NCI-H146 treated with DMSO at 0.1 percent for 48 hours (cell line): ENCODE measurements at regions not wholly inside any gene's neighbourhood (a gene's known extent, or its start where the extent isn't known, plus 50 kb on each side); places are given as distances from the start of the nearest gene placed in this dataset.
"Not testable (repeated sequence)": the region's sequence is repeated elsewhere in the genome, so short reads cannot be mapped to it uniquely, and the experiment has no call there.

Experiments
- DNase-seq: peaks from one replicate; lab custom pipeline; 2025; ENCODE audit not compliant: unreplicated experiment; lab: John Stamatoyannopoulos, UW

DNA sequence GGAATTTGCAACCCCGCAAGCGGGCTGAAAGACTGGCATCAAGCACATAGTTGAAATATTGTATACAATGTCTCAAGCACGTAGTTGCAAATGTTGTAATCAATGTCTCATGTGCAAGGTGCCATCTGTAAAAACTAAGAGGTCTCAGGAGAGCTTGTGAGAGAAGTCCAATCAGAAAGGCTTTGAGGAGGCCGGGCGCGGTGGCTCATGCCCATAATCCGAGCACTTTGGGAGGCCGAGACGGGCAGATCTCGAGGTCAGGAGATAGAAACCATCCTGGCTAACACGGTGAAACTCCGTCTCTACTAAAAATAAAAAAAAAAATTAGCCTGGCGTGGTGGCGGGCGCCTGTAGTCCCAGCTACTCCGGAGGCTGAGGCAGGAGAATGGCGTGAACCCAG, 1414.7 kb downstream of the BRD1 start:
- not testable (repeated sequence) for DNase-seq

DNA sequence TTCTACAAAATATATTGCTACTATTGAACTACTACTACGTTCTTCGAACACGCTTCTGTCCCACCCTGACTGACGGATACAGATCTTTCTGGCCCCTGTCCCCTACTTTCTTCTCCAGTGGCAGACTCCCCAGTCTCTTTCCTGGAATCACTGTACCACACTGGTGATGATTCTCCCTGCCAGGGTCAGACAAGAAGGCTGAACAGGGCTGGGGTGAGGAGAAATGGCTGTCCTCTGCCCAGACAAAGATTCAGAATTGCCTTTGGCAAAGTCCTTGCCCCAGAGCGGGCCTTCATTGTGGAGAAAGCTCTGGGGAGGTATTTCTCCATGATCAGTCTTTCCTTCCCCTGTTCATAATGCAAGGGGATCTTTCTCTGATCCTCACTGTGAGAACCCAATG, 1417.1 kb downstream of the BRD1 start:
- DNase-seq = no peak

DNA sequence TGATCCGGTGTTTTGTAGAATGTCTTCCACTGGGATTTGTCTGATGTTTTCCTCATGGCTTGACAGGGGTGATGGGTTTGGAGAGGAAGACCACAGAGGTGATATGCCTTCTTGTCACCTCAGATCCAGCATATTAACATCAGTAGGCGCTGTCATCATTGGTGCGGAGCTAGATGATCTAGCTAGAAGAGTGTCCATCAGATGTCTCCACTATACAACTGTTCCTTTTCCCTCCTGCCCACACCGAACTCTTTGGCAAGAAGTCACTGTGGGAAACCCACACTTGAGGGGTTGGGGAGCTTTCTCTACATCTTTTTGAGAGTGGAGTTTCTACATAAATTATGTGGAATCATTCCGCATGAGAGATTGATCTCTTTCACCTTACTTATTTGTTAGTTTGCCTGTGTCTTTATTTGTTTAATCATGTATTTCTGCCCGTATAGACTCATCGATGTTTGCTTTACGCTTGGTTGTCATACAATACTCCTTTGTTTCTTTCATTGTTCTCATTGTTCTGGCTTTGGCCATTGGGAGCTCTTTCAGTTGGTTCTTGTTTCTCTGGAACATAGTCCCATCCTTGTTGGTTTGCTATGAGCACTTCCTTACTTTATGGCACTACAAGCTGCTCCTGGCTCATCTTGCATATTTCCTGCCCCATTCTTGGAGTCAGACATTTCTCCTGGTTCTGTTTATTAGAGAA, 1420.3 kb downstream of the BRD1 start:
- no peak for DNase-seq

- no peak for DNase-seq
These were observed 1421.5 kb downstream of the BRD1 start for GRCh38 chr22:48406161-48406560.

- no peak for DNase-seq
These were observed 1421.9 kb downstream of the BRD1 start for GRCh38 chr22:48405741-48406140.

GRCh38 chr22:48404801-48405447, 1422.7 kb downstream of the BRD1 start:
- DNase-seq = no peak

DNA sequence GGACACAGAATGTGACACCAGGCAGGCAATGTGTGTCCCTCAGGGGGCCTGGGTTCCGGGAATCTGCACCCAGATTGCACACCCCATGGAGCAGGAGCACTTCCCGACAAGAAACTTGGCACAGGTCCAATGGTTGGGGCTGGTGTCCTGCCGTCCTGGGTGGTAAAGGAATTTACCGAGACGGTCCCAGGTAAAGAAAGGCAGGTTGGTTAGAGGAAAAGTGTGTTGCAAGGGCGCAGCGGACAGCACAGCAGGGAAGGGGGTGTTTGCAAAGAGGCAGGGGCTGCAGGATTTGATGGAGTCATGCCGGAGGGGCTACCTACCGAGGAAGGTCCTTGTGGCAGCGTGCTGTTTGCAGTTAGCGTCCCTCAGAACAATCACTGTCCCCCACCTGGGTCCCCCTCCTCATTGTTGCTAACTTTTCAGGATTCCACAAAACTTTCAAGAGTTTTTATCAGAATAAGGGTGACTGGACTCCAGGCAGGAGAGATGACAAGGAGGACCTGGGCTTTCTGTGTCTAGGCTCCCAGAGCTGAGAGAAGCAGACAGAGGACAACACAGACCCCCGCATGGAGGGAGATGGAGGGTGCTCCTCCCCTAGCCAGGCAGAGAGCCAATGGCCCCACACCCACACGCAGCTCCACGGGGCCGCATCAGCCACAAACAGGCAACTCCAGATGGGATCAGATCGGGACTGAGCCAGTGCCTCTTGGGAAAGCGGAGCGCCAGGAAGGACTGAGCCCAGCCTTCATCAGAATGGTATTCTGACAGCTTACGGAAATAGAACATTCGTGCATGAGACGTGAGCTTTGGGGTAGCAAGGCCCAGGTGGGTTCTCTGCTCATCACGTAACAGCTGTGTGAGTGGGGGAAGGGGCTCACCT, 1423.9 kb downstream of the BRD1 start:
- no peak for DNase-seq

GRCh38 chr22:48402591-48403031, 1425.1 kb downstream of the BRD1 start:
- DNase-seq = no peak

DNA sequence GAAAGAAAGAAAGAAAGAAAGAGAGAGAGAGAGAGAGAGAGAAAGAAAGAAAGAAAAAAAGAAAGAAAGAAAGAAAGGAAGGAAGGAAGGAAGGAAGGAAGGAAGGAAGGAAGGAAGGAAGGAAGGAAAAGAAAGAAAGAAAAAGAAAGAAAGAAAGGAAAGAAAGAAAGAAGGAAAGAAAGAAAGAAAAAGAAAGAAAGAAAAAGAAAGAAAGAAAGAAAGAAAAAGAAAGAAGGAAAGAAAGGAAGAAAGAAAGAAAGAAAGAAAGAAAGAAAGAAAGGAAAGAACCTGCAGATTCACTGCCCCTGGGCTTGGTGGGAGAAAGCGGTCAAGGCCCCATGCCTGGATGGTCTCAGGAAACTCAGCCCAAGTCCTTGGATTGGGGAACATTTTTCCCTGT, 1426.2 kb downstream of the BRD1 start:
- not testable (repeated sequence) for DNase-seq

- no peak for DNase-seq
These were observed 1429.3 kb downstream of the BRD1 start for GRCh38 chr22:48398181-48398905.

DNA sequence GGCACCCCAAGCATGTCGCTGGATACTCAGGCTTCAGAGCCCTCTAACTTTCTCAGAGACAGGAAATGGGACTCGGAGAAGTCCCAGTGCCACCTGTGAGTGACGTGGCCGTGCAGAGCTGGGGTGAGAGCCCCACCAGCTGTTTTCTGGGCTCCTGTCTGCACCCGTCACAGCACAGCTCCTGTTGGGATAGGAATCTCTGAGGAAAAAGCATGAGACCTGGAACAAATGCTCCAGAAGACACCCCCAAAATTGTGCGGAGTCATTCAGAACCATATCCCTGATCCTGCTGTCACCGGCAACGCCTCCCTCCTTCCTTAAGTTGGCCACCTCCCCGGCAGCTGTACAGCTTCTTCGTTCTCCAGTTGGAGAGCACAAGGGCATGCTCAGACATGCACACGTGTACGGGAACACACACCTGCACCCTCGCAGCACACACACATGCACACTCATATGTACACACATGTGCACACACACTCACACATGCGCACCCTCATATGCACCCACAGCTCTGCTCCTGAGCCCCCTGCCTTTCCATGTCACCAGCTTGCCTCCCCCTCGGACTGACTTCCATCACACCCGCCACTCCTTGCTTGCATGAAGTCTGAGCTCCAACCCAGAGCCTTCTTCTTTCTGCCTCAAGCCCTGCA, 1430.0 kb downstream of the BRD1 start:
- DNase-seq = no peak

DNA sequence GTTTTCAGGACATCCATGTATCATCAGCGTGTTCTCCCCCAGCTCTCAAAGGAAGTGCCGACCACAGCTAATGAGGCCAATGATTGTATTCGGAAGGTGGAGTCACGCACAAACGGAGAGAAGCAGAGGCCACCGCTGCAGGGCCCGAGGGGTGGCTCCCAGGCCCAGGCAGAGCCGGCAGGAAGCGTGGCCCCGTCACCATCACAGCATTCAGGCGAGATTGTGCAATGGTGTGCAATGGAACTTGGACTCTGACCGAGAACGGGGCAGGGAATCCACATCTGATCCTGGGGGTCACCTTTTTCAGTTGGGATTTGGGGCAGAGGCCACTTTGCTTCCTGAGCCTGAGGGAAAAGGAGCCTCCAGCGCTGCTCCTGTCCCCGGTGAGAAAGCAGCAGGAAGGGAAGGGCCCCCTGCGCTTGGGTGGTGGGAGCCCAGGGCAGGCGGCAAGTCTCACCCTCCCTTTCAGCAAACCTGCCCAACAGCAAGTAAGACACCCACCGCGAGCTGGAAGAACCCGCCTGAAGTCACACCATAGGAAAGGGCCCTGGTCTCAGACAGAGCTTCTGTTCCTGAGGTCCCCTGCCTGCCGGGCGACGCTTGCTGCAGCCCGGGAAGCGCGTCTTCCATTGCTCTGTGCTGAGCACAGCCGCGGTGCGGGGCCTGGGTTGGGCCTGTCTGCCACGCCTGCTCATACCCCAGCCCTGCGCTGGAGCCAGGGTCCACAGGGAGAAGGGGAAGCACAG, 1430.7 kb downstream of the BRD1 start:
- DNase-seq = no peak

- DNase-seq = no peak
These were observed 1431.4 kb downstream of the BRD1 start for GRCh38 chr22:48396091-48396784.

DNA sequence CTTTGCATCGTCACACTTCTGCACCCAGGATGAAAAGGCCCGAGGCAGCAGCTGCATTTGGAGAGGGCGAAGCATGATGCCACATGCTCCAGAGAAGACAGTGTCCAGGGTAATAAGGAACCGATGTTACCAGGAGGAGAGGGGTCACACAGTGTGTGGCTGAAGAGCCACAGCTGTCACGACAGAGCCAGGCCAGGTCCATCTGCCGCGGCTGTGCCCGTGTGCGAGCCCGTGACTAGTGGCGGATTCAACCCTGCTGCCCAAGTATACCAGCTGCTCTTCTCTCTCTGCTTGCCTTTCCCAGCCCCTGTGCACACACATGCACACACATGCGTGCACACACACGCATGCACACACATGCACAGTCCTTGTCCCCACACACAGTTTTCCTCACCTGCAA, 1432.5 kb downstream of the BRD1 start:
- DNase-seq = no peak

GRCh38 chr22:48394787-48395186, 1432.9 kb downstream of the BRD1 start:
- no peak for DNase-seq

GRCh38 chr22:48393885-48394284, 1433.8 kb downstream of the BRD1 start:
- DNase-seq = no peak

- DNase-seq = no peak
These were observed 1434.7 kb downstream of the BRD1 start for GRCh38 chr22:48393041-48393370.

DNA sequence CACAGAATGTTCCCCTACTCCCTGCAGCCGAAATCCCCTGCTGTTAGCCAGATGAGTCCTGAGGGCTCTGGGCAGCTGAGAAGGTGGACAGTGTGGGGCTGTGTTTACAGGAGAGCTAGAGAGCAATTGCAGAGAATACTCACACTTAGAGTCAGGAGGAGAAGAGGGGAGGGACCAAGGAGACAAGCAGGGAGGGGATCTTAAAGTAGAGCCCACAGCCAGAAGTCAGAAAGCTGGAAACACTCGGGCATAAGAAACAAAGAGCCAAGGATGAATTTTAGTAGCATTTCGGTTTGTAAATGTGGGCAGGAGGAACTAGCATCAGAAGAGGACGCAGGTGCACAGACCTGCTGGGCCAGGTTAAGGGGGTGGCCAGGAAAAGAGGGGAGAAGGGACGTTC, 1435.9 kb downstream of the BRD1 start:
- DNase-seq = no peak

- no peak for DNase-seq
These were observed 1436.4 kb downstream of the BRD1 start for GRCh38 chr22:48391171-48391711.
